NCI-H1105 treated with DMSO at 0.1 percent for 48 hours (cell line): ENCODE measurements at regions not wholly inside any gene's neighbourhood (a gene's known extent, or its start where the extent isn't known, plus 50 kb on each side); places are given as distances from the start of the nearest gene placed in this dataset.
"Not testable (repeated sequence)": the region's sequence is repeated elsewhere in the genome, so short reads cannot be mapped to it uniquely, and the experiment has no call there.

Experiments
- DNase-seq: peaks from one replicate; lab custom pipeline; 2025; lab: John Stamatoyannopoulos, UW

DNA sequence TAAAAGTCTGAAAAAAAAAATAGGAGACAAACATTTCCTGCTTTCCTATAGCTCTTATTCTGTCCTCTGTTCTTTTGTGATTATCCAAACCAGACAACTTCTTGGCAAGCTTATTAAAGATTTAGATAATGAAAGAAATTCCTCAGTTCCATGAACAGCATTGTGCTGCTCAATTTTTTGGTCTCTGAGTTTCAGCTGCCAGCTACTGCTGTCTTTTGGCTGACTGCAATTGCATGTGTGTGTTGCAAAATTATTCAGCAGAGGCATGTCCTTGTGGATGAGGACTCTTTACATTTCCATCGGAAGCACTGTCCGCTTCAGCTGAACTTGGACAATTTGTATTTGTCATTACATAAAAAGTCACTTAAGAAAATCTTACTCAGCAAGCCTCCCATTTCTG, 397.3 kb upstream of the RASGRP1 start:
- DNase-seq, result no peak

- DNase-seq, result no peak
These were observed 408.2 kb upstream of the RASGRP1 start for GRCh38 chr15:38972831-38973230.

- DNase-seq, result no peak
These were observed 410.8 kb upstream of the RASGRP1 start for GRCh38 chr15:38975282-38975990.

- DNase-seq, result no peak
These were observed 426.5 kb upstream of the RASGRP1 start for GRCh38 chr15:38991126-38991525.

GRCh38 chr15:38991701-38992100, 427.1 kb upstream of the RASGRP1 start:
- DNase-seq, result no peak

DNA sequence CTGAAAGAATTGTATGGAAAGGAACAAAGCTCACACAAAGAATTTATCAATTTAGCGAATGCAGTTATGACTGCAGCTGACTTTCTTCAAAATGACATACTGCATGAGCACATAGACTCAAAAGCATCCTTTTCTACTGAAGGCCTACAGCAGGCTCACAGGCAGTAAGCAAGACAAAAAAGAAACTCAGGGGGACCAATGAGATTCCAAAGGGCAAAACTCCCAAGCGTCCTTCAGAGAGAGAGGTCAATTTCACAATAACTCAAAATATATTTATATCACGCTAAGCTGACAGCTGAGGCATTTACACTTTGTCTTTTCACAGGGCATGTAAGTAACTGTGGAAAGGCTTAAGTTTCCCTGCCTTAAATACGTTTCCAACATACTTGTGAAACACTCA, 427.9 kb upstream of the RASGRP1 start:
- no peak for DNase-seq

- no peak for DNase-seq
These were observed 428.3 kb upstream of the RASGRP1 start for GRCh38 chr15:38992930-38993329.

DNA sequence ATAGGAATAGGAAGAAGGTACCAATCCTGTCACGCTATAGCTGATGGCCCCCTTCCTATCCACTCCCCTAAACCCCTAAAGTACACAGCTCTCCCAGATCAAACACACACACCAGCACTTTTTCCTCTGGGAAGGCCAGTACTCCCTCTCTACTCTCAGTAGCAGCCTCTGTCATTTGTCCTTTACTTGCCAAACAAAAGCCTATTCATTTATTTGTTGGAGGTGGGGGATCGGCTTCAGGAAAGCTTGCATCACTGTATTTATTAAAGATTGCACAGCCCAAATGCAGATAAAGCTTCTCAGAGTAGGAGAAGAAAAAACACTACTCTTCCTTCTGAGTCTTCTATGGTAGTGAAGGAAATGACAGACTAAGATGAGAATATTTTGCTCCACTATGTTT, 429.7 kb upstream of the RASGRP1 start:
- no peak for DNase-seq

- no peak for DNase-seq
These were observed 431.6 kb upstream of the RASGRP1 start for GRCh38 chr15:38996111-38996631.

GRCh38 chr15:38997841-38998240, 433.2 kb upstream of the RASGRP1 start:
- no peak for DNase-seq

DNA sequence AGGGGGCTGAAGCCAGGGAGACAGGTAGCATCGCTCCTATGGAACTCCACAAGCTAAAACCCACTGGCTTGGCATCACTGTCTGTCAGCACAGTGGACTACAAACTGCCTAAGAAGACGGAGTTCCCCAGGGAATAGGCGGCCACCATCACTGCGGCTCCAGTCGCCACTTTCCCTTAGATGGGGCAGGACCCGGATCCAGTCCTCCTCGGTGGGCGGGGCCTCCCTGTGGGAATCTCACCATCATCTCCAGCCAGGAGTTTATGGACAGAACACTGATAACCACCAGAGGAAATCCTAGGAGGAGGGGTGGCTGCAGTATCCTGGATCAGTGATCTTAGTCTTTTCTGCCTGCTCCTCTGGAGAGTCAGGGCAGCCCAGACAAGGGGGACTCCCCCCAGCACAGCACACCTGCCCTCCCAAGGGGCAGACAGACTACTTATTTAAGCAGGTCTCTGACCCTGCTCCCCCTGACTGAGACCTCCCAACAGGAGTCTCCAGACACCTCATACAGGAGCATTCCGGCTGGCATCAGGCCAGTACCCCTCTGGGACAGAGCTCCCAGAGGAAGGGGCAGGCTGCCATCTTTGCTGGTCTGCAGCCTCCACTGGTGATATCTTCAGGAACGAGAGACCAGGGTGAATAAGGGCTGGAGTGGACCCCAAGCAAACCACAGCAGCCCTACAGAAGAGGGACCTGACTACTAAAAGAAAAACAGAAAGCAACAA, 435.6 kb upstream of the RASGRP1 start:
- no peak for DNase-seq

DNA sequence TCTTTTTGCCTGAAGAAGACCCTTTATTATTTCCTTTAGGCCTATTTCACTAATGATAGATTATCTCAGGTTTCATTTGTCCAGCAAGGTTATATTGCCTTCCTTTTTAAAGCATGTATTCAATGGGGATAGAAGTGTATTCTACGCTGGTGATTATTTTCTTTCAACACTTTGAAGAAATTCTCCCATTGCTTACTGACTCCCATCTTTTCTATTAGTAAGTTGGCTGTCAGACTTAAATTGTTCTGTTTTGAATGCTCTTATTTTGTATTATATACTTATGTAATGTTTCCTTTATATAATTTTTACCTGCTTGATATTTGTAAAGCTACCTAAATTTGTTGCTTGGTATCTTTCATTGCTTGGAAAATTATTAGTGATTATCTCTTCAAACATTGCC, 445.1 kb upstream of the RASGRP1 start:
- no peak for DNase-seq

DNA sequence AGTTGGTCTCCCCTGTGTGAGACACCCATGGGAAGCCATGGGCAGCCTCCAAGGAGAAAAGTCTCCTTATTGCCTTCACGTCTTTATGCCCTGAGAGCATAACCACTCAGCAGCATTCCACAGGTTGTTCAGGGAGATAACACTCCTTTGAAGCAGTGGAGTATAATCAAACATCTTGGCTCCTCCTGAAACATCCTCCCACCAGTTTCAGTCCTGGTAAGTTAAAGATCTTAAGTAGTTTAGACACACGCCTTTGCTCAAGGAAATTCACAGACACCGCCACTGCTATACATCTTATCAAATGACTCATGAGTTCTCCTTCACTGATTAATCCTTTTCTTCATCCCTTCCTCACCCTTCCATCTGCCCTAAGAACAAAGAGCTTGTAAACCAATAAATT, 446.5 kb upstream of the RASGRP1 start:
- not testable (repeated sequence) for DNase-seq

GRCh38 chr15:39013262-39013661, 448.6 kb upstream of the RASGRP1 start:
- no peak for DNase-seq

- no peak for DNase-seq
These were observed 450.1 kb upstream of the RASGRP1 start for GRCh38 chr15:39014682-39015081.

GRCh38 chr15:39016706-39017105, 452.1 kb upstream of the RASGRP1 start:
- no peak for DNase-seq

- no peak for DNase-seq
These were observed 454.4 kb upstream of the RASGRP1 start for GRCh38 chr15:39018966-39019365.

DNA sequence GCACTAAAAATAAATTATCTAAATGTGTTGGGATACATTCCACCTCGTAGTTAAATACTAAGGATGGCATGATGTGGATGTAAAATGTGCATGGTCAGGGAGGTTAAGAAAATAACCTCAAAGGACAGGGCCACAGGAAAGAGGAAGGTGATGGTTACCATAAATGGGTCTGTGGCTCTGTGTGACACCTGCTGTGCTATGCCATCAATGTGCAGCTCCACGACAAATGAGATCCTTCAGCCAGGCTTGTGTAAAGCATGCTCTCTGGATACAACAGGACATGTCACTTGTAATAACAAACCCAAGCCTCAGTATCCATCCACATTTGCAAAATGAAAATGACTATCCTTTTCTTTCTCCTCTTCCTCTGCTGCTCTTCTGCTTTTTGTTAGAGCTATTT, 456.7 kb upstream of the RASGRP1 start:
- DNase-seq, result no peak

DNA sequence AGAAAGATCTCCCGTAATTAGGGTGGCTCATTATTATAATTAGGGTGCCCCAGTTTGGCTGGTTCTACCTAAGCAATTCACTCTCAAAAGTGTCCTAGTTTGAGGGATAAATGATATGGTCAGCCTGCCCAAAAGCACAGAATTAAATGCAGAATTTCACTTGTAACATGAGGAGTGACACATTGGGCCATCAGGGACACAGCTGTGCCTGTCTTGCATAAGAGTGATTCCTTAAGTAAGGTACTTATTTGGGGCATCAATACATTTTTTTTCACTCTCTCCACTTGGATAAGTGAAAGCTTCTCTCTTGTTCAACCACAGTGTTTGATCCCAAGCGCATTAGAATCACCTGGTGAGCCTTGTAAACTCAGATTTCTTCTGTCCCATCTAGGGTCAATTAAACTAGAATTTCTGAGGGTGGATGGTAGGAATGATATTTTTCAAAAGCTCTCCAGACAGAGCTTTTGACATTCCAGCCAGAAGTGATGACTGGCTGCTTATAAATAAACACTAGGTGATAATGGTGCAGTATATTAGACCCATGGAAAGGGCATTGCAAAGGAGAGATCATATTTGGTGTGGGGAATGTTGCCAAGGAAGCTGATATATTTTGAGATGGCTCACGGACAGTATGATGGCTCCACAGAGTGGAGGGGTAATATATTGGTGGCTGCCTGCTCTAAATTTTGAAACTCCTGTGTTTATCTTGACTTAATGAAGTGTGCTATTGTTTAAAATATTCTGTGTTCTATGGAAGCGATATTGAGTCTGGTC, 458.1 kb upstream of the RASGRP1 start:
- DNase-seq, result no peak

DNA sequence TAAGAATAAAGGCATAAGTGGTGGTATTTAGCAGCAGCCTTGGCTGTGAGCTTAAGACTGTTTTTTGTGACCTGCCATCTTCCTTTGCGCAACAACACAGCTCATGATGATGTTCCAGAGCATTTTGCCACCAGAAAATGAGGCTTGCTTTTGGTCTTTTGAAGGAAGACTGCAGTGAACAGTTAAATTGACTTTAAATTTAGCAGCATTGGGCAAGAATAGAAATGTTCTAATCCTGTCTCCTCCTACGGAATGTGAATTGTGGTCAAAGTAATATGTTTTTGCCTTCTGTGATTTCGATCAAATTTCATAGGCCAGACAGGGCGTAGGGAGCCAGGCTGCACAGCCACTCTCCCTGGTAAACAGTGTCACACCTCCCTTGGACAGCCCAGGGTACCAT, 460.7 kb upstream of the RASGRP1 start:
- DNase-seq, result no peak

- DNase-seq, result no peak
These were observed 461.3 kb upstream of the RASGRP1 start for GRCh38 chr15:39025881-39026280.

GRCh38 chr15:39028069-39028468, 463.5 kb upstream of the RASGRP1 start:
- no peak for DNase-seq

DNA sequence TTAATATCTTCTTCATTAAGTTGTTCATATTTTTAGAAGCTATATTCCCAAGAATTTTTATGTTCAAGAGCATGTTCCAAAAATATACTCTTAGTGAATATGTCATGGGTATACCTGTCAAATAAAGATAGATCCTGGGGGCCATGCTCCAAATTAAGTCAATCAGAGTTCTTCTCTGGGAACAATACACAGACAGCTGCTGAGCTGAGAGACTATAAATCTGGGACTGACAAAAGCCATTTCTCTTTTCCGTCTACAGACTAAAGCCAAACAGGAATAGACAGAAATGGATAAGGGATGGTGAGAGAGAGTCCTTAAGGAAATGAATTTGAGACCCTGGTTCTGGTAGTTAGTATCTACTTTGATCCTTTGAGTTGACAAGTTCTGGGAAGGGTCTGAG, 465.1 kb upstream of the RASGRP1 start:
- no peak for DNase-seq
